ENCODE measurements at regions not wholly inside any gene's neighbourhood (a gene's known extent, or its start where the extent isn't known, plus 50 kb on each side); places are given as distances from the start of the nearest gene placed in this dataset.

DNA sequence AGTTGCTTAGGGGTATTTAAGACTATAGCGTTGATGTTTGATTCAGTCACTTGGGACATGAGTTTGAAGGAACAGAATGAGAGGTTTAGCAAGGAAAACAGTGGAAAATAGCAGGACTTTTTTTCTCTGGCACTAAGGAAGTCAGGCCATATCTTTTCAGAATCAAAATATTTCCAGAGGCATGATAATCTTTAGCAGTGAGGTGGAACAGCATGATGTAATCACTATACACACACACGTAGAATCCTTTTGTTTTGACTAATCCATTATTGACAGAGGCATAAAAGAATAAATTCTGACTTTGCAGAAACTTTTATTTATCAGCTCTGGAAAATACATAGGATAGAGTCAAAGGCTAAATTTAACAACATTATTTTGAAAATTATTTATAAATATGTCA, 174.1 kb downstream of the ZPLD1 start:
- in situ Hi-C loops (cut with HindIII; ENCODE audit: low pct_unique_long_range_greater_than_20kb, low sequenced_read_pairs) = no loop called here
- no TSS peak for BruUV-seq (replicated peaks)
- no peak for ATAC-seq
- ChIA-PET POLR2A (no interaction called here), CTCF (no interaction called here)
- no peaks in the 10 kb centered on the region for H3K9me3 ChIP-seq (ENCODE audit: control insufficient read depth, insufficient read depth, low read depth, low read length)
- no peaks in the 10 kb centered on the region for H3K4me1 ChIP-seq (ENCODE audit: control insufficient read depth, insufficient read depth, low read length)
- no peaks in the 10 kb centered on the region for H3K27me3 ChIP-seq (ENCODE audit: control insufficient read depth, insufficient read depth, low read length)
- TF ChIP-seq, protein P1, sequence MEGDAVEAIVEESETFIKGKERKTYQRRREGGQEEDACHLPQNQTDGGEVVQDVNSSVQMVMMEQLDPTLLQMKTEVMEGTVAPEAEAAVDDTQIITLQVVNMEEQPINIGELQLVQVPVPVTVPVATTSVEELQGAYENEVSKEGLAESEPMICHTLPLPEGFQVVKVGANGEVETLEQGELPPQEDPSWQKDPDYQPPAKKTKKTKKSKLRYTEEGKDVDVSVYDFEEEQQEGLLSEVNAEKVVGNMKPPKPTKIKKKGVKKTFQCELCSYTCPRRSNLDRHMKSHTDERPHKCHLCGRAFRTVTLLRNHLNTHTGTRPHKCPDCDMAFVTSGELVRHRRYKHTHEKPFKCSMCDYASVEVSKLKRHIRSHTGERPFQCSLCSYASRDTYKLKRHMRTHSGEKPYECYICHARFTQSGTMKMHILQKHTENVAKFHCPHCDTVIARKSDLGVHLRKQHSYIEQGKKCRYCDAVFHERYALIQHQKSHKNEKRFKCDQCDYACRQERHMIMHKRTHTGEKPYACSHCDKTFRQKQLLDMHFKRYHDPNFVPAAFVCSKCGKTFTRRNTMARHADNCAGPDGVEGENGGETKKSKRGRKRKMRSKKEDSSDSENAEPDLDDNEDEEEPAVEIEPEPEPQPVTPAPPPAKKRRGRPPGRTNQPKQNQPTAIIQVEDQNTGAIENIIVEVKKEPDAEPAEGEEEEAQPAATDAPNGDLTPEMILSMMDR (IDR thresholded peaks at IDR 0.05) = no peak
- no peak for TF ChIP-seq SIN3A (IDR thresholded peaks at IDR 0.05; ENCODE audit: borderline replicate concordance, insufficient read depth, low read depth, low read length)
- no peak for TF ChIP-seq TCF7L2 (IDR thresholded peaks at IDR 0.05; ENCODE audit: low read depth, low read length)
- no peak for TF ChIP-seq POLR2AphosphoS5 (IDR thresholded peaks at IDR 0.05; ENCODE audit: low read depth, low read length)
- TF ChIP-seq, protein P2, sequence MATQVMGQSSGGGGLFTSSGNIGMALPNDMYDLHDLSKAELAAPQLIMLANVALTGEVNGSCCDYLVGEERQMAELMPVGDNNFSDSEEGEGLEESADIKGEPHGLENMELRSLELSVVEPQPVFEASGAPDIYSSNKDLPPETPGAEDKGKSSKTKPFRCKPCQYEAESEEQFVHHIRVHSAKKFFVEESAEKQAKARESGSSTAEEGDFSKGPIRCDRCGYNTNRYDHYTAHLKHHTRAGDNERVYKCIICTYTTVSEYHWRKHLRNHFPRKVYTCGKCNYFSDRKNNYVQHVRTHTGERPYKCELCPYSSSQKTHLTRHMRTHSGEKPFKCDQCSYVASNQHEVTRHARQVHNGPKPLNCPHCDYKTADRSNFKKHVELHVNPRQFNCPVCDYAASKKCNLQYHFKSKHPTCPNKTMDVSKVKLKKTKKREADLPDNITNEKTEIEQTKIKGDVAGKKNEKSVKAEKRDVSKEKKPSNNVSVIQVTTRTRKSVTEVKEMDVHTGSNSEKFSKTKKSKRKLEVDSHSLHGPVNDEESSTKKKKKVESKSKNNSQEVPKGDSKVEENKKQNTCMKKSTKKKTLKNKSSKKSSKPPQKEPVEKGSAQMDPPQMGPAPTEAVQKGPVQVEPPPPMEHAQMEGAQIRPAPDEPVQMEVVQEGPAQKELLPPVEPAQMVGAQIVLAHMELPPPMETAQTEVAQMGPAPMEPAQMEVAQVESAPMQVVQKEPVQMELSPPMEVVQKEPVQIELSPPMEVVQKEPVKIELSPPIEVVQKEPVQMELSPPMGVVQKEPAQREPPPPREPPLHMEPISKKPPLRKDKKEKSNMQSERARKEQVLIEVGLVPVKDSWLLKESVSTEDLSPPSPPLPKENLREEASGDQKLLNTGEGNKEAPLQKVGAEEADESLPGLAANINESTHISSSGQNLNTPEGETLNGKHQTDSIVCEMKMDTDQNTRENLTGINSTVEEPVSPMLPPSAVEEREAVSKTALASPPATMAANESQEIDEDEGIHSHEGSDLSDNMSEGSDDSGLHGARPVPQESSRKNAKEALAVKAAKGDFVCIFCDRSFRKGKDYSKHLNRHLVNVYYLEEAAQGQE (IDR thresholded peaks at IDR 0.05; ENCODE audit: insufficient read depth in 1 of 2, low read depth in 2 of 2, low read length in 1 of 2) = no peak
- H3K4me3 ChIP-seq (ENCODE audit: low read depth in 2 of 2, low read length in 2 of 2) = no peak overlapping the region
- H3K36me3 ChIP-seq (ENCODE audit: control insufficient read depth, insufficient read depth, low read length) = no peaks in the 10 kb centered on the region
- H3K27ac ChIP-seq (ENCODE audit: low read length) = no peak overlapping the region
- no peak for DNase-seq (ENCODE audit: low read depth, low spot score)
- intact Hi-C loops (cut with micrococcal nuclease; ENCODE audit: unreplicated experiment) = no loop called here

DNA sequence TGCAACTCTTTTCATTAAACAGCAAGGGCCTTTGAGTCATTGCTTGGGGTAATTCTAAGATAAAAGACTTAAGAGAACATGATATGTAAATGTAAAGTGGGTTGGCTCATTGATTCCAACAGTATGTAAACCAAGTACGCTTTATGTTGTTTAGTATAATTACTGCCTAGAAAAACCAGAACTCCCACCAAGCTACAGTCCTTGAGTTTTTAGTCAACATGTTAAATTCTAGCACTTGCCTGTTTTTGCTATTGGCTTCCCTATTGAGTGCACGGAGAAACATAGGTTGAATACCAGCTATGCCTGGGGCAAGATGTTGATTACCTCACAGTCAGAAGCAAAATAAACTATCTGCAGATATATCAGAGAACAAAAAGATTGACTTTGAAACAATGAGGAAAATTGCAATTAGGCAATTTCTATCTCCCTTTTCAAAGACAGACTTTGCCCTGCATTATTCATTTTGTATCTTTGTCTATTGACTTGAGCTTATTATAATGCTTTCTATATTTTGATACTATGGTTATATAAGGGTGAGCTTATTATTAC, 179.3 kb downstream of the ZPLD1 start:
- Histone ChIP-seq H3K27ac (ENCODE audit: low read length) (no peak overlapping the region), H3K9me3 (ENCODE audit: control insufficient read depth, insufficient read depth, low read depth, low read length) (no peaks in the 10 kb centered on the region), H3K27me3 (ENCODE audit: control insufficient read depth, insufficient read depth, low read length) (no peaks in the 10 kb centered on the region), H3K4me1 (ENCODE audit: control insufficient read depth, insufficient read depth, low read length) (no peaks in the 10 kb centered on the region), H3K4me3 (ENCODE audit: low read depth in 2 of 2, low read length in 2 of 2) (no peak overlapping the region), H3K36me3 (ENCODE audit: control insufficient read depth, insufficient read depth, low read length) (no peaks in the 10 kb centered on the region)
- in situ Hi-C loops (cut with HindIII; ENCODE audit: low pct_unique_long_range_greater_than_20kb, low sequenced_read_pairs) = no loop called here
- POLR2A ChIA-PET = no interaction called here
- intact Hi-C loops (cut with micrococcal nuclease; ENCODE audit: unreplicated experiment) = no loop called here
- CTCF ChIA-PET = no interaction called here
- DNase-seq (ENCODE audit: low read depth, low spot score) (no peak), ATAC-seq (no peak)
- no TSS peak for BruUV-seq (replicated peaks)
- no peak for TF ChIP-seq SIN3A (IDR thresholded peaks at IDR 0.05; ENCODE audit: borderline replicate concordance, insufficient read depth, low read depth, low read length)

DNA sequence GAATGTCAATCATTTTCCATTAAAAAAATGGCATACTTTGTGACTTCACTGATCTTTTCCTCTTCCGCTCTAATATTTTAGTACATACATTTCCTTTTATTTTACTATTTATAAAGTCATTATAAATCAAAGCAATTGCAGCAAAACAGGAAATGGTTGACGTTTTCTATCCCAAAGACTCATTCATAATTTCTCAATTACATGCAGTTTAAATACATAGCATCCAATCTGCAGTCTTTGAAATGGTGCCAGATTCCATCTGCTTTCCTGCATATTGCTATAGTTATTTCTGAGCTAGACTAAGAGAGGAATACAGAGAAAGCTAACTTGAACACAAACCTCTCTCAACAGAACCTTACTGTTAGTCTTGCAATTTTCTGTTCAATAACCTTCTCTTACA, 179.8 kb downstream of the ZPLD1 start:
- in situ Hi-C loops (cut with HindIII; ENCODE audit: low pct_unique_long_range_greater_than_20kb, low sequenced_read_pairs) (no loop called here), intact Hi-C loops (cut with micrococcal nuclease; ENCODE audit: unreplicated experiment) (no loop called here)
- no TSS peak for BruUV-seq (replicated peaks)
- no peak for TF ChIP-seq TCF7L2 (IDR thresholded peaks at IDR 0.05; ENCODE audit: low read depth, low read length)
- TF ChIP-seq, protein P1 (IDR thresholded peaks at IDR 0.05) = no peak
- TF ChIP-seq, protein P2 (IDR thresholded peaks at IDR 0.05; ENCODE audit: insufficient read depth in 1 of 2, low read depth in 2 of 2, low read length in 1 of 2) = no peak
- TF ChIP-seq POLR2AphosphoS5 (IDR thresholded peaks at IDR 0.05; ENCODE audit: low read depth, low read length) = no peak
- TF ChIP-seq SIN3A (IDR thresholded peaks at IDR 0.05; ENCODE audit: borderline replicate concordance, insufficient read depth, low read depth, low read length) = no peak
- POLR2A ChIA-PET = no interaction called here
- no peak overlapping the region for H3K27ac ChIP-seq (ENCODE audit: low read length)
- DNase-seq (ENCODE audit: low read depth, low spot score) (no peak), ATAC-seq (no peak)
- no peaks in the 10 kb centered on the region for H3K4me1 ChIP-seq (ENCODE audit: control insufficient read depth, insufficient read depth, low read length)
- no peak overlapping the region for H3K4me3 ChIP-seq (ENCODE audit: low read depth in 2 of 2, low read length in 2 of 2)
- no peaks in the 10 kb centered on the region for H3K27me3 ChIP-seq (ENCODE audit: control insufficient read depth, insufficient read depth, low read length)
- H3K36me3 ChIP-seq (ENCODE audit: control insufficient read depth, insufficient read depth, low read length) = no peaks in the 10 kb centered on the region
- CTCF ChIA-PET = no interaction called here
- no peaks in the 10 kb centered on the region for H3K9me3 ChIP-seq (ENCODE audit: control insufficient read depth, insufficient read depth, low read depth, low read length)
